RCC 7860 (cell line): ENCODE measurements at regions not wholly inside any gene's neighbourhood (a gene's known extent, or its start where the extent isn't known, plus 50 kb on each side); places are given as distances from the start of the nearest gene placed in this dataset.

Experiments
- DNase-seq: peaks from one replicate; pipeline ENCODE4 v3.0.0-alpha.2; 2015; ENCODE audit warnings: low spot score
- FAIRE-seq: peaks from 2 replicates; lab custom pipeline; 2012; peaks lifted over from hg19 to GRCh38; lab: Jason Lieb, UNC

- FAIRE-seq (no peak), DNase-seq (no peak)
Measured at GRCh38 chr7:26458466-26459145, 166.9 kb downstream of the SNX10 start.

DNA sequence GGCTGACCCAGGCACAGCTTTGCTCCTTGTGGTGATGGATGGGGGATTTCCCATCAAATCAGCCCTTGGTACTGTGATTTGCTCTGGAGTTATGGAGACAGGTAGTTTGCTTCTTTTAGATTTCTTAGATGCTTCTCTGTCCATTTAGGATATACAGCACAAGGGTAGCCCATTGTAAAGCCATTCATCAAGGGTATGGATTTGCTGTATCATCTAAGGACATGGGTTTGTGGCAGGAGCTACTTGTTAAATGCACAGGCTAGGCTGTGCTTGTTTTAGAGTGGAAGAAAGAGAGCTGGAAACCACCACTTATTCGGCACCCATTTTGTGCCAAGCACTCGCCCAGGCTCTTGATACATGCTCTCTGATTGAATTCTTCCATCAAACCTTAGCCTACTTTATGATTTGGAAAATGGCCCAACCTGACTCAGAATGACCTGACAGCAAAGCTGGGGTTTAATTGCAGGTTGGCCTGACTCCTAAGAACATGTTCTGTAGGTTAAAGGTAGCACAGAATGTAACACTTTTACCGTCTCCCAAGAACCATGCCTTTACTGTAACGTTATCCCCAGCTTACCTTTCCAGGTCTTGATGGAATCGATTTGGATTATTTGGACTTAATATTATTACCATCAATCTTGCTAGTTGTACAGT lies 168.0 kb downstream of the SNX10 start:
- DNase-seq = no peak
- FAIRE-seq = no peak

DNA sequence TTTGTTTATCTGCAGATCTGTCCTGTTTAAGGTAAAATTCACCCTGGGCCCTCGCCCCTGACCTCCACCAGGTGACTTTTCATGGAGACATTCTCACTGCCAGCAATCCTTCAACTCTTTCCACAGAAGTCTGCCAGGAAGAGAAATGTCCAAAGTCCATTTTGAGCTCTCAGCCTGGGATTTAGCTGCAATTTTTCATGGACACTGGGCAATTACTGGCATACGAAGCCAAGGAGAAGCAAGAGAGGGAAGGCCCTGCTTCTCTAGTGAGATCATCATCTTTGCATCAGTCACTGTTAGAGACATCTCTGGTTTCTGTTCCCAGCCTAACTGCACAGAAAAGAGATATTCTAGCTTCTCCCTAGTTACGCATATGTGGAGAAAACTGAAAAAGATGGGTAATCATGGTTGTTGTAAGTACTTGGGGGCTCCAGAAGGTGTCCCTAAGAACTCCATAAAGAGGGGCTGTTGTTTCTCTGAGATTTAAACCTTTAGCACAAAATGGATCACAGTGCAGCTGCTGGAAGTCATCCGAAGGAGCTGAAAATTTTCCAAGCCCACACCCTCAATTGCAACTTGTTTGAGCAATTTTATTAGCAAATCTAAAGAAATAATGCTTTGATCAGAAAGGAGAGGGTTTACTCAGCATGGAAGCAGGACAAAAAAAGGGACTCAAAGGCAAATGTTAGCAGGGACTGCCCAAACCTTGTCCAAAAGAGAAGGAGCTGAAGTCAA lies 168.9 kb downstream of the SNX10 start:
- DNase-seq (no peak), FAIRE-seq (no peak)

GRCh38 chr7:26461518-26461917 lies 169.9 kb downstream of the SNX10 start:
- no peak for DNase-seq

DNA sequence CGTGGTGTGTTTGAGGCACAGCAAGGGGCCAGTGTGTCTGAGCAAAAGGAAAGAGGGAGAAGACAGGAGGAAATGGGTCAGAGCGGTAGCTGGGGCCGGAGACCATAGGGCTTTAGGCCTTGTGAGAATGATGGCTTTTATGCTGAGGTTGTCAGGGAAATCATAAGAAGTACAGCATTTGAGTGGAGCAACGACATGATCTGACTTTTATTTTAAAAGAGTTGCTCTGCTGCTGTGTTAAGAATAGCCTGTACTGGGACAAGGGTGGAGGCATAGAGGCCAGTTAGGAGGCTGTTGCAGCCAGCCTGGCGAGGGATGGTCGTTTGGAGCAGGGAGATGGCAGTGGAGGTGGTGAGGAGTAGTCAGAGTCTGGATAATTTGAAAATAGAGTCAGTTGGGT lies 174.3 kb downstream of the SNX10 start:
- DNase-seq = no peak
- no peak for FAIRE-seq

More at GRCh38 chr7:26461518-26461917, 169.9 kb downstream of the SNX10 start:
- no peak for FAIRE-seq

DNA sequence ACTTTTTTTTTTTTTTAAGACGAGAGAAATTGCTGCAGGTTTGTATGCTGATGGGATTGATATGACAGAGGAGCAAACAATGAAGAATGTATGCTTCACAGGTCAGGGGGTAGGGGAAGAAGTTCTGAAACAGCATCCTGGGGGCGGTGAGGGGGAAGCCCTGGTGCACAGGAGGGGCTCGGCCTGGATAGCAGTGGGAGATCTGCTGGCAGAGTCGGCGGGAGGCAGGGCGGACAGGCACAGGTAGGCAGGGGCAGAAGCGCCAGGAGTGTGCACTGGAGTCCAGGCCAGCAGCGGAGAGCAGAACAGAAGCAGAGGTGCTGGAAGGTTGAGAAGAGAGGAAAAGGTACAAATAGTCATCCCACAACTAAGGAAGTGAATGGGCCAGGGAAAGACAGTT lies 175.4 kb downstream of the SNX10 start:
- no peak for DNase-seq
- FAIRE-seq = no peak

DNA sequence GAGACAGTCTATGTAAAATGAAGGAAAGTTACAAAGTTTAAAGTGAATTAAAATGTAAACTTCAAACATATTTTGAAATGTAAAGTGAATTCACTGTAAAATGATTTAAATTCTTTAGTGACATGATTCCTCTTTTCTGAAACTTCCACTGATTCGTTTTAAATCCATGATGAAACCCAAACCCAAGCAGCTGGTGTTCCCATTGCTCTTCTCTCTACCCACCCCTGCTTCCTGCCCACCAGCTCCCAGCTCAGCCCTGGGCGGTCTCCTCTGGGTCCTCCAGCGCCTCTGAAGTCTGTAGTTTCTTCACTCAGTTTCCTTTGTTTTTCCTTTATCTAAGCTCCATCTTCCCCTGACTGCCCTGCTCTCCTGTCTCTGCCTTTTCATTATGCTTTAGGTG lies 175.9 kb downstream of the SNX10 start:
- FAIRE-seq (no peak), DNase-seq (no peak)

GRCh38 chr7:26468625-26469024 lies 177.0 kb downstream of the SNX10 start:
- no peak for FAIRE-seq

DNA sequence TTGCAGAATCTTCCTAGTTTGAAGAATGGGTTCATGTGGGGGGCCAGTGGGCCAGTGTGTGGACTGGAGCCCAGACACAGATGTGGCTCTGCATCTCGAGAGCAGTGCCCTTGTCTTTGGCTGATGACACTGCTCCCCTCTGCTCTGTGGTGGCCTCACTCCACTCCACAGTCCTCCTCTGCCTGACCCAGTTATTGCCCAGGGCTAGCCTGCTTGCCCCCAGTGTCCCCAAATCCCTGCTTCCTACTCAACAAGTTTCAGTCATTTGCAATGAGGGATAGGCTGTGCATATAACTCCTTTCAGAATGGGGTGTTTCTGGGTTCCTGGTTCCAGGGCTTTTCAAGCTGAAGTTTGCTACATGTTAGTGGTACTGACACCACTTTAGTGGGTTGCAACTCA lies 177.5 kb downstream of the SNX10 start:
- no peak for FAIRE-seq
- no peak for DNase-seq

More at GRCh38 chr7:26468625-26469024, 177.0 kb downstream of the SNX10 start:
- no peak for DNase-seq

- DNase-seq = no peak
- FAIRE-seq = no peak
Measured at GRCh38 chr7:26470691-26471090, 179.0 kb downstream of the SNX10 start.

- no peak for FAIRE-seq
- no peak for DNase-seq
Measured at GRCh38 chr7:26471306-26472075, 179.8 kb downstream of the SNX10 start.

- DNase-seq (no peak), FAIRE-seq (no peak)
Measured at GRCh38 chr7:26472971-26473370, 181.3 kb downstream of the SNX10 start.

DNA sequence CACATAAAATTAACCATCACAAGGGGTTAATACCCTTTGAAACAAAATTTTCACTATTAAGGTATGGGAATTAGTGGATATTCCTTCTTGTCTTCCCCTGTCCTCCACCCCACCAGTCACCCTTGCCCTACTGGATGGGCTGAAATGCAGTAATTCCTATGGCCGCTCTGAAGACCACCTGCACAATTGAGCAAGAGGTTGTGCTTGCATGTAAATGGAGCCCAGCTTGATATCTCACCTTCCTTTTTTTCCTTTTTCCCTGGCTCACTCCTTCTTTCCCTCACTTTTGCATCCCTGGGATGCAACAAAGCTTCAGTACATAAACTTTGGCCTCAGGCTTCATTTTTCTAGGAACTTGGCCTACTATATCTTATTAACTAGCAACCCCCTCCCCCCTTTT lies 184.6 kb downstream of the SNX10 start:
- DNase-seq (no peak), FAIRE-seq (no peak)

DNA sequence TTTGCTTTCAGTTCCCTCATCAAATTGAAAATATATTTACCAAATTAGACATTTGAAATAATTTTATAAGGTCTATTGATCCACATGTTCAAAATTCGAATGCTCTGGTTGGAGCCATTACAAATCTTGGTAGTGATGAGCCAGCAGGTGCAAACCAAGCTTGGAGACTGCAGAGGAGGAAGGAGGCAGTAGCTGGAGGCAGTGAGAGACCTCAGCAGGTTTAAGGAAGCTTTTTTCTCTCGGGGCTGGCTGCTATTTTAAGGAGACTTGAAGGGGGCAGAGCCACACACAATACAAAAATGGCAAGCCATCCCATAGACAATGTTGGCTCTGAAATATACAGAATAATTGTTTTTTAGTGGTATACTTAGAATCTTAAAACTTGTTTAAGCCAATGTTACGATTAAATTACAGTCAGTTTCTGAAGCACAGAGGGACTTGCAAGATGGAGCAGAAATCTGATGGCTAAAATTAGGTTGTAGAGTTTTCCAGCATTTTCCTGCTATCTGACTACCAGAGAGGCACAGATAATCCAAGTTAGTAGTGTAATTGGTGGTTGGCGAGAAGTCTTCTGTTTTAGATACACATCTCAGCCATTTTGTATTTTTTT lies 185.8 kb downstream of the SNX10 start:
- DNase-seq (no peak), FAIRE-seq (no peak)

DNA sequence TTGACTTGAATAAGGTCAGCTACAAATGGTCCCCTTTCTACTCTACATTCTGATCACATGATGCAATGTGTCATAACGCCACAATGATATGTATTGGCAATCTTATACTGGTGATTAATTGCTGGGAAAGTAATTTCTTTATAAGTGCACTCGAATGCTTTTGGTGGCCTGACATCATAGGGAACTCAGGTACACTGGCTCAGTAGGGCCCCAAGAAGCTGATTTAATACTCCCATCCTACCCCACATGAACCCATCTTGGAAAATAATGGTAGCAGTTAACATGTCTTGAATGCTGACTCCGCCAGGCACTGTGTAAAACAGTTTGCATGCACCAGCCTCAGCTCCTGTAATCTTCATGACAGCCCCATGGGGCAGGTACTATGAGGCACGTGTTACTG lies 186.9 kb downstream of the SNX10 start:
- no peak for DNase-seq
- FAIRE-seq = no peak

- DNase-seq (no peak), FAIRE-seq (no peak)
Measured at GRCh38 chr7:26479581-26479980, 187.9 kb downstream of the SNX10 start.

- FAIRE-seq (no peak), DNase-seq (no peak)
Measured at GRCh38 chr7:26480156-26480555, 188.5 kb downstream of the SNX10 start.

- FAIRE-seq = no peak
Measured at GRCh38 chr7:26482927-26483326, 191.3 kb downstream of the SNX10 start.

GRCh38 chr7:26483843-26484242 lies 192.2 kb downstream of the SNX10 start:
- no peak for FAIRE-seq
- DNase-seq = no peak

More at GRCh38 chr7:26482927-26483326, 191.3 kb downstream of the SNX10 start:
- DNase-seq = no peak

GRCh38 chr7:26485367-26485934 lies 193.8 kb downstream of the SNX10 start:
- DNase-seq (no peak), FAIRE-seq (no peak)
